ENCODE measurements at regions not wholly inside any gene's neighbourhood (a gene's known extent, or its start where the extent isn't known, plus 50 kb on each side); places are given as distances from the start of the nearest gene placed in this dataset.

GRCh38 chrX:131630534-131630933 is 86.7 kb downstream of the OR13H1 start:
- H3K79me2 ChIP-seq (ENCODE audit: insufficient read depth, low read length): no peaks in the 10 kb centered on the region
- peaks cover 6% of the 10 kb centered on the region for H3K27me3 ChIP-seq (ENCODE audit: insufficient read depth, low read length)
- H3K27ac ChIP-seq (ENCODE audit: low read depth, low read length): no peak overlapping the region
- no peak for TF ChIP-seq CTCF (IDR thresholded peaks at IDR 0.05; ENCODE audit: extremely low read depth, low read depth, low read length)
- DNase-seq (ENCODE audit: insufficient read length, low spot score, missing footprints): no peak
- H2AFZ ChIP-seq (ENCODE audit: low read length): no peak overlapping the region
- no peaks in the 10 kb centered on the region for H3K9me3 ChIP-seq (ENCODE audit: low read depth, low read length)
- no peak overlapping the region for H3K4me2 ChIP-seq (ENCODE audit: insufficient read depth, low read length)
- H4K20me1 ChIP-seq (ENCODE audit: insufficient read depth, low read length): no peaks in the 10 kb centered on the region
- no peaks in the 10 kb centered on the region for H3K4me1 ChIP-seq (ENCODE audit: insufficient read depth, low read length)
- no peaks in the 10 kb centered on the region for H3K36me3 ChIP-seq (ENCODE audit: insufficient read depth, low read length)
- H3K4me3 ChIP-seq (ENCODE audit: insufficient read depth, low read length): no peak overlapping the region

- Histone ChIP-seq H2AFZ (ENCODE audit: low read length) (no peak overlapping the region), H3K4me1 (ENCODE audit: insufficient read depth, low read length) (no peaks in the 10 kb centered on the region), H3K9me3 (ENCODE audit: low read depth, low read length) (no peaks in the 10 kb centered on the region), H3K79me2 (ENCODE audit: insufficient read depth, low read length) (no peaks in the 10 kb centered on the region), H3K4me2 (ENCODE audit: insufficient read depth, low read length) (no peak overlapping the region), H4K20me1 (ENCODE audit: insufficient read depth, low read length) (no peaks in the 10 kb centered on the region), H3K27me3 (ENCODE audit: insufficient read depth, low read length) (peaks cover 6% of the 10 kb centered on the region), H3K4me3 (ENCODE audit: insufficient read depth, low read length) (no peak overlapping the region), H3K27ac (ENCODE audit: low read depth, low read length) (no peak overlapping the region), H3K36me3 (ENCODE audit: insufficient read depth, low read length) (no peaks in the 10 kb centered on the region)
- TF ChIP-seq CTCF (IDR thresholded peaks at IDR 0.05; ENCODE audit: extremely low read depth, low read depth, low read length): peak; percentile 85
- DNase-seq (ENCODE audit: insufficient read length, low spot score, missing footprints): peak; percentile 72
These were observed 89.5 kb downstream of the OR13H1 start for GRCh38 chrX:131633285-131633917.

GRCh38 chrX:131634900-131635299 is 91.0 kb downstream of the OR13H1 start:
- Histone ChIP-seq H3K9me3 (ENCODE audit: low read depth, low read length) (no peaks in the 10 kb centered on the region), H2AFZ (ENCODE audit: low read length) (no peak overlapping the region), H3K4me2 (ENCODE audit: insufficient read depth, low read length) (no peak overlapping the region), H3K36me3 (ENCODE audit: insufficient read depth, low read length) (no peaks in the 10 kb centered on the region), H3K27ac (ENCODE audit: low read depth, low read length) (no peak overlapping the region), H3K27me3 (ENCODE audit: insufficient read depth, low read length) (peaks cover 6% of the 10 kb centered on the region), H3K79me2 (ENCODE audit: insufficient read depth, low read length) (no peaks in the 10 kb centered on the region), H4K20me1 (ENCODE audit: insufficient read depth, low read length) (no peaks in the 10 kb centered on the region), H3K4me1 (ENCODE audit: insufficient read depth, low read length) (no peaks in the 10 kb centered on the region), H3K4me3 (ENCODE audit: insufficient read depth, low read length) (no peak overlapping the region)
- DNase-seq (ENCODE audit: insufficient read length, low spot score, missing footprints): no peak
- no peak for TF ChIP-seq CTCF (IDR thresholded peaks at IDR 0.05; ENCODE audit: extremely low read depth, low read depth, low read length)

- DNase-seq (ENCODE audit: insufficient read length, low spot score, missing footprints): no peak
- H3K4me2 ChIP-seq (ENCODE audit: insufficient read depth, low read length): no peak overlapping the region
- no peaks in the 10 kb centered on the region for H4K20me1 ChIP-seq (ENCODE audit: insufficient read depth, low read length)
- H3K4me3 ChIP-seq (ENCODE audit: insufficient read depth, low read length): no peak overlapping the region
- peaks cover 7% of the 10 kb centered on the region for H3K27me3 ChIP-seq (ENCODE audit: insufficient read depth, low read length)
- H3K4me1 ChIP-seq (ENCODE audit: insufficient read depth, low read length): no peaks in the 10 kb centered on the region
- no peaks in the 10 kb centered on the region for H3K9me3 ChIP-seq (ENCODE audit: low read depth, low read length)
- H3K36me3 ChIP-seq (ENCODE audit: insufficient read depth, low read length): no peaks in the 10 kb centered on the region
- no peaks in the 10 kb centered on the region for H3K79me2 ChIP-seq (ENCODE audit: insufficient read depth, low read length)
- TF ChIP-seq CTCF (IDR thresholded peaks at IDR 0.05; ENCODE audit: extremely low read depth, low read depth, low read length): no peak
- H2AFZ ChIP-seq (ENCODE audit: low read length): no peak overlapping the region
- no peak overlapping the region for H3K27ac ChIP-seq (ENCODE audit: low read depth, low read length)
These were observed 102.2 kb downstream of the OR13H1 start for GRCh38 chrX:131646106-131646505.

Data from osteoblast (primary cell).